SK-N-SH treated with all-trans-retinoic acid at 6 μM for 48 hours (cell line): ENCODE measurements at regions not wholly inside any gene's neighbourhood (a gene's known extent, or its start where the extent isn't known, plus 50 kb on each side); places are given as distances from the start of the nearest gene placed in this dataset.

Experiments
- CSDC2 ChIP-seq: fragments of 250-450 bp; sonication (Bioruptor Pico); IDR thresholded peaks from 2 replicates; pipeline ENCODE4 v1.5.0; 2020; ENCODE audit warnings: mild to moderate bottlenecking, moderate library complexity
- PPARA ChIP-seq: fragments of 250-450 bp; sonication (Bioruptor Pico); IDR thresholded peaks from 2 replicates; pipeline ENCODE4 v1.5.0; 2020; ENCODE audit warnings: mild to moderate bottlenecking, borderline replicate concordance
- RARB ChIP-seq: fragments of 250-450 bp; sonication (Bioruptor Pico); IDR thresholded peaks from 2 replicates; pipeline ENCODE4 v1.8.0; 2021; ENCODE audit warnings: mild to moderate bottlenecking, moderate library complexity
- TOX ChIP-seq: fragments of 250-450 bp; sonication (Bioruptor Pico); IDR thresholded peaks from 2 replicates; pipeline ENCODE4 v1.8.0; 2021; ENCODE audit warnings: mild to moderate bottlenecking, moderate library complexity, borderline replicate concordance
- ZFP3 ChIP-seq: fragments of 250-450 bp; sonication (Bioruptor Pico); IDR thresholded peaks from 2 replicates; pipeline ENCODE4 v1.5.0; 2020; ENCODE audit warnings: mild to moderate bottlenecking, moderate library complexity
- TF ChIP-seq, protein P1 (sequence below): fragments of 250-450 bp; sonication (Bioruptor Pico); IDR thresholded peaks from 2 replicates; pipeline ENCODE4 v1.8.0; 2020; ENCODE audit warnings: mild to moderate bottlenecking, moderate library complexity, borderline replicate concordance
- TF ChIP-seq, protein P2 (sequence below): fragments of 250-450 bp; sonication (Bioruptor Pico); IDR thresholded peaks from 2 replicates; pipeline ENCODE4 v1.5.1; 2020; ENCODE audit warnings: low read depth, mild to moderate bottlenecking, moderate library complexity

DNA sequence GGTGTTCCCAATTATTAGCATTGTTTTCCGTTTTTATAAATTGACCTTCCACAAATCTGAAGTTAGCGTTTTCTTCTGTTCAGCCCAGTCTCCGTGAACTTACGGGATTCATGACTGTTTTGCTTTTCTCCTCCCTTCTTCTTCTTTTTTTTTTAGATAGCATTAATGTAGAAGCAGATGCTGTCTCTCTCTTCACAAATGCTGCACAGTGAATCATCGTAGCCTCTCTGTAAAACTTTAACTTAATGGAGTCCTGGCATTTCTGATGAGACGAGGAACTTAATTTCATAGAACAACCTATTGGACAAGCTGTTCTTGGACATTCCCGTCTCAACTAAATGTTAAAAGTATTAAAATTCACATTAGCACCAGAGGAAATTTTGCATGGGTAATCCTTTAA, 138.0 kb upstream of the EEF1E1 start:
- TF ChIP-seq RARB (CRISPR knock-in tag) (no peak), TOX (no peak), ZFP3 (CRISPR knock-in tag) (no peak), PPARA (CRISPR knock-in tag) (no peak), CSDC2 (CRISPR knock-in tag) (no peak)
- TF ChIP-seq, protein P1, sequence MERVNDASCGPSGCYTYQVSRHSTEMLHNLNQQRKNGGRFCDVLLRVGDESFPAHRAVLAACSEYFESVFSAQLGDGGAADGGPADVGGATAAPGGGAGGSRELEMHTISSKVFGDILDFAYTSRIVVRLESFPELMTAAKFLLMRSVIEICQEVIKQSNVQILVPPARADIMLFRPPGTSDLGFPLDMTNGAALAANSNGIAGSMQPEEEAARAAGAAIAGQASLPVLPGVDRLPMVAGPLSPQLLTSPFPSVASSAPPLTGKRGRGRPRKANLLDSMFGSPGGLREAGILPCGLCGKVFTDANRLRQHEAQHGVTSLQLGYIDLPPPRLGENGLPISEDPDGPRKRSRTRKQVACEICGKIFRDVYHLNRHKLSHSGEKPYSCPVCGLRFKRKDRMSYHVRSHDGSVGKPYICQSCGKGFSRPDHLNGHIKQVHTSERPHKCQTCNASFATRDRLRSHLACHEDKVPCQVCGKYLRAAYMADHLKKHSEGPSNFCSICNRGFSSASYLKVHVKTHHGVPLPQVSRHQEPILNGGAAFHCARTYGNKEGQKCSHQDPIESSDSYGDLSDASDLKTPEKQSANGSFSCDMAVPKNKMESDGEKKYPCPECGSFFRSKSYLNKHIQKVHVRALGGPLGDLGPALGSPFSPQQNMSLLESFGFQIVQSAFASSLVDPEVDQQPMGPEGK, result no peak
- TF ChIP-seq, protein P2, sequence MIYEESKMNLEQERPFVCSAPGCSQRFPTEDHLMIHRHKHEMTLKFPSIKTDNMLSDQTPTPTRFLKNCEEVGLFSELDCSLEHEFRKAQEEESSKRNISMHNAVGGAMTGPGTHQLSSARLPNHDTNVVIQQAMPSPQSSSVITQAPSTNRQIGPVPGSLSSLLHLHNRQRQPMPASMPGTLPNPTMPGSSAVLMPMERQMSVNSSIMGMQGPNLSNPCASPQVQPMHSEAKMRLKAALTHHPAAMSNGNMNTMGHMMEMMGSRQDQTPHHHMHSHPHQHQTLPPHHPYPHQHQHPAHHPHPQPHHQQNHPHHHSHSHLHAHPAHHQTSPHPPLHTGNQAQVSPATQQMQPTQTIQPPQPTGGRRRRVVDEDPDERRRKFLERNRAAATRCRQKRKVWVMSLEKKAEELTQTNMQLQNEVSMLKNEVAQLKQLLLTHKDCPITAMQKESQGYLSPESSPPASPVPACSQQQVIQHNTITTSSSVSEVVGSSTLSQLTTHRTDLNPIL (CRISPR knock-in tag), result no peak
